K562 (cell line): ENCODE measurements at regions not wholly inside any gene's neighbourhood (a gene's known extent, or its start where the extent isn't known, plus 50 kb on each side); places are given as distances from the start of the nearest gene placed in this dataset.

ENCODE experiments used
- ATAC-seq: fragments of 200-7000 bp; cut with Tn5 transposase; 3 replicates; pipeline ENCODE4 v1.9.1; 2020; ENCODE audit warnings: moderate library complexity
- BruUV-seq: library from RNA; stranded (reverse); fragments of 400-500 nt; replicated peaks from 2 replicates; lab custom pipeline; 2021; lab: Mats Ljungman, UMichigan
- CTCF ChIA-PET: fragments of 300-600 bp; formaldehyde crosslinking; extraction: SDS; loops from one replicate; lab custom pipeline; 2021; ENCODE audit warnings: low intra/inter-chr PET ratio; lab: Yijun Ruan, JAX
- POLR2A ChIA-PET: fragments of 300-600, 350-650 bp; sonication (Branson Sonifier 250); formaldehyde crosslinking; extraction: SDS; loops from one replicate; lab custom pipeline; 2021; ENCODE audit warnings: antibody characterized with exemption, inconsistent platforms; lab: Yijun Ruan, JAX
- DNase-seq, 4 experiments: peaks; one replicate each; pipeline versions ENCODE4 v3.0.0 to v3.0.0-alpha.2; 2011 to 2018; ENCODE audit warnings: low spot score in 3 of 4, mixed read lengths in 3 of 4; ENCODE audit errors: extremely low read depth in 1 of 4
- FAIRE-seq: peaks from 2 replicates; lab custom pipeline; 2011; peaks lifted over from hg19 to GRCh38; lab: Jason Lieb, UNC
- H2AFZ ChIP-seq: 2 replicates; pipeline ENCODE4 v1.6.0; 2011; ENCODE audit warnings: low read depth, low read length, control low read depth, inconsistent platforms
- H3K27ac ChIP-seq: fragments of 200-600 bp; 3 replicates; pipeline ENCODE4 v1.8.0; 2011; ENCODE audit warnings: low read depth, mild to moderate bottlenecking, control low read depth, inconsistent platforms, low read length, moderate library complexity, mixed read lengths; ENCODE audit errors: extremely low read depth
- H3K27me3 ChIP-seq, 2 experiments: fragments of 300-600 bp in 1 of 2; 2 replicates in 1 of 2; 3 replicates in 1 of 2; pipeline versions ENCODE4 v1.6.0 to v1.8.0; 2011; ENCODE audit warnings: inconsistent platforms in 2 of 2, low read length in 2 of 2, mild to moderate bottlenecking in 1 of 2, mixed read lengths in 1 of 2, moderate library complexity in 1 of 2; ENCODE audit not compliant: control insufficient read depth in 2 of 2, insufficient read depth in 2 of 2
- H3K36me3 ChIP-seq: fragments of 300-600 bp; 3 replicates; pipeline ENCODE4 v1.8.0; 2011; ENCODE audit warnings: mild to moderate bottlenecking, low read length, inconsistent platforms; ENCODE audit not compliant: control insufficient read depth, insufficient read depth
- H3K4me1 ChIP-seq, 2 experiments: fragments of 200-600 bp in 1 of 2; replicated peaks in 1 of 2; 2 replicates in 1 of 2; 3 replicates in 1 of 2; pipeline versions ENCODE4 v1.5.1 to v1.8.0; 2011; ENCODE audit warnings: inconsistent platforms in 2 of 2, low read length in 2 of 2, mild to moderate bottlenecking in 1 of 2, mixed read lengths in 1 of 2, moderate library complexity in 1 of 2; ENCODE audit not compliant: control insufficient read depth in 2 of 2, insufficient read depth in 2 of 2
- H3K4me2 ChIP-seq: 2 replicates; pipeline ENCODE4 v1.6.1; 2011; ENCODE audit warnings: low read length, control low read depth, inconsistent platforms, mixed read lengths; ENCODE audit not compliant: insufficient read depth
- H3K4me3 ChIP-seq: fragments of 200-600 bp; sonication (generic), shearing (Covaris generic); 2 replicates; pipeline ENCODE4 v1.5.1; 2016; ENCODE audit warnings: control low read depth, inconsistent platforms
- H3K79me2 ChIP-seq: fragments of 200-600 bp; 3 replicates; pipeline ENCODE4 v1.8.0; 2011; ENCODE audit warnings: low read length, inconsistent platforms; ENCODE audit not compliant: control insufficient read depth, insufficient read depth
- H3K9ac ChIP-seq, 2 experiments: 2 replicates each; pipeline versions ENCODE4 v1.6.0 to v1.6.1; 2011; ENCODE audit warnings: low read depth in 2 of 2, low read length in 2 of 2, control low read depth in 1 of 2, inconsistent platforms in 1 of 2, mild to moderate bottlenecking in 1 of 2, mixed read lengths in 1 of 2; ENCODE audit not compliant: insufficient read depth in 1 of 2
- H3K9me1 ChIP-seq: one replicate; pipeline ENCODE4 v1.6.0; 2011; ENCODE audit warnings: inconsistent platforms, mild to moderate bottlenecking, low read length, moderate library complexity; ENCODE audit not compliant: control insufficient read depth, insufficient read depth
- H3K9me3 ChIP-seq: replicated peaks from 2 replicates; pipeline ENCODE4 v1.5.1; 2011; ENCODE audit warnings: low read depth, low read length, inconsistent platforms; ENCODE audit not compliant: control insufficient read depth, insufficient read depth
- H4K20me1 ChIP-seq: replicated peaks from 2 replicates; pipeline ENCODE4 v1.6.1; 2011; ENCODE audit warnings: low read length, inconsistent platforms, mixed read lengths; ENCODE audit not compliant: control insufficient read depth, insufficient read depth
- CXXC5 ChIP-seq: fragments of 250-450 bp; sonication (Bioruptor Pico); IDR thresholded peaks from 2 replicates; pipeline ENCODE4 v1.8.0; 2022; ENCODE audit warnings: inconsistent platforms, mild to moderate bottlenecking, moderate library complexity
- HMGN3 ChIP-seq: IDR thresholded peaks from 2 replicates; pipeline ENCODE4 v1.6.1; 2011; ENCODE audit warnings: borderline replicate concordance, low read depth, mild to moderate bottlenecking, mixed read lengths, low read length; ENCODE audit not compliant: insufficient read length; ENCODE audit errors: extremely low read depth
- MTF1 ChIP-seq: fragments of 250-450 bp; sonication (Bioruptor Pico); IDR thresholded peaks from 2 replicates; pipeline ENCODE4 v1.9.0; 2021; ENCODE audit warnings: moderate library complexity, mild to moderate bottlenecking, inconsistent platforms, borderline replicate concordance
- OTX1 ChIP-seq: fragments of 450-650 bp; formaldehyde crosslinking; IDR thresholded peaks from 2 replicates; pipeline ENCODE4 v1.4.0; 2022; ENCODE audit warnings: mild to moderate bottlenecking
- TBL1XR1 ChIP-seq, 2 experiments: IDR thresholded peaks; 2 replicates each; pipeline ENCODE4 v1.6.1; 2012; ENCODE audit warnings: improper control_type of control experiment in 2 of 2, low read length in 2 of 2, mild to moderate bottlenecking in 1 of 2
- ZNF644 ChIP-seq: fragments of 200-800 bp; sonication (Bioruptor generic); IDR thresholded peaks from 2 replicates; pipeline ENCODE4 v1.6.1; 2016; ENCODE audit warnings: low read depth, missing genetic modification characterization, missing compliant biosample characterization
- in situ Hi-C: fragments of 300-500 bp; cut with MboI; formaldehyde crosslinking; loops from 4 replicates; pipeline ENCODE4 v1.15.0; 2018; ENCODE audit warnings: inconsistent platforms, mixed read lengths
- intact Hi-C: fragments of 100-400 bp; cut with micrococcal nuclease; formaldehyde crosslinking; loops from 2 replicates; pipeline ENCODE4 v1.14.2; 2022
- TF ChIP-seq, protein P1 (sequence below): fragments of 450-650 bp; conservative IDR thresholded peaks from 2 replicates; pipeline ENCODE4 v1.6.1; 2016; ENCODE audit warnings: missing genetic modification characterization, low read depth, mild to moderate bottlenecking, control low read depth, missing compliant biosample characterization
- TF ChIP-seq, protein P2 (sequence below): fragments of 450-650 bp; IDR thresholded peaks from 2 replicates; pipeline ENCODE4 v1.6.1; 2014; ENCODE audit warnings: low read depth, mild to moderate bottlenecking, moderate library complexity, borderline replicate concordance
- TF ChIP-seq, protein P3 (sequence below): fragments of 250-450 bp; sonication (Bioruptor Pico); IDR thresholded peaks from 2 replicates; pipeline ENCODE4 v1.4.0; 2020; ENCODE audit warnings: borderline replicate concordance

DNA sequence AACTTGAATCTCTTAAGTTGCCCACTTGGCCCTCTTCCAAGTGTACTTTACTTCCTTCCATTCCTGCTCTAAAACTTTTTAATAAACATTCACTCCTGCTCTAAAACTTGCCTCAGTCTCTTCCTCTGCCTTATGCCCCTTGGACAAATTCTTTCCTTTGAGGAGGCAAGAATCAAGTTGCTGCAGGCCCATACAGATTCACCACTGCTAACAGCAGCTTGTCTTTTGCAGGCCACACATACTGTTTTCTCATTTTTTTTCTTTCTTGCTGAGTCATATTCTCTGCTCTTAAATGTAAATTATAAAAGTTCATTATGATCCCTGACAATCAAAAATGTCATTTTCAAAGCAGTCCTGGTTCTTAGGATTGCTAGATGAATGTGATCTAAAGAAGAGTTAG is 1820.8 kb upstream of the FLRT2 start:
- in situ Hi-C loops (no loop called here), intact Hi-C loops (no loop called here)
- no peaks in the 10 kb centered on the region for H3K27me3 ChIP-seq
- H3K27ac ChIP-seq, result no peak overlapping the region
- H3K9me1 ChIP-seq, result no peaks in the 10 kb centered on the region
- DNase-seq (no peak), FAIRE-seq (no peak), ATAC-seq (no peak)
- no peak overlapping the region for H3K4me3 ChIP-seq
- no peaks in the 10 kb centered on the region for H3K9me3 ChIP-seq
- no peak overlapping the region for H3K4me2 ChIP-seq
- TF ChIP-seq, protein P1, sequence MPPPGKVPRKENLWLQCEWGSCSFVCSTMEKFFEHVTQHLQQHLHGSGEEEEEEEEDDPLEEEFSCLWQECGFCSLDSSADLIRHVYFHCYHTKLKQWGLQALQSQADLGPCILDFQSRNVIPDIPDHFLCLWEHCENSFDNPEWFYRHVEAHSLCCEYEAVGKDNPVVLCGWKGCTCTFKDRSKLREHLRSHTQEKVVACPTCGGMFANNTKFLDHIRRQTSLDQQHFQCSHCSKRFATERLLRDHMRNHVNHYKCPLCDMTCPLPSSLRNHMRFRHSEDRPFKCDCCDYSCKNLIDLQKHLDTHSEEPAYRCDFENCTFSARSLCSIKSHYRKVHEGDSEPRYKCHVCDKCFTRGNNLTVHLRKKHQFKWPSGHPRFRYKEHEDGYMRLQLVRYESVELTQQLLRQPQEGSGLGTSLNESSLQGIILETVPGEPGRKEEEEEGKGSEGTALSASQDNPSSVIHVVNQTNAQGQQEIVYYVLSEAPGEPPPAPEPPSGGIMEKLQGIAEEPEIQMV, result no peak
- TF ChIP-seq HMGN3 (no peak), MTF1 (CRISPR knock-in tag) (no peak), ZNF644 (tag) (no peak), TBL1XR1 (IDR thresholded peaks at IDR 0.05; ENCODE audit: low read length in 2 of 2) (no peak), OTX1 (CRISPR knock-in tag) (no peak), CXXC5 (CRISPR knock-in tag) (no peak)
- TF ChIP-seq, protein P2, sequence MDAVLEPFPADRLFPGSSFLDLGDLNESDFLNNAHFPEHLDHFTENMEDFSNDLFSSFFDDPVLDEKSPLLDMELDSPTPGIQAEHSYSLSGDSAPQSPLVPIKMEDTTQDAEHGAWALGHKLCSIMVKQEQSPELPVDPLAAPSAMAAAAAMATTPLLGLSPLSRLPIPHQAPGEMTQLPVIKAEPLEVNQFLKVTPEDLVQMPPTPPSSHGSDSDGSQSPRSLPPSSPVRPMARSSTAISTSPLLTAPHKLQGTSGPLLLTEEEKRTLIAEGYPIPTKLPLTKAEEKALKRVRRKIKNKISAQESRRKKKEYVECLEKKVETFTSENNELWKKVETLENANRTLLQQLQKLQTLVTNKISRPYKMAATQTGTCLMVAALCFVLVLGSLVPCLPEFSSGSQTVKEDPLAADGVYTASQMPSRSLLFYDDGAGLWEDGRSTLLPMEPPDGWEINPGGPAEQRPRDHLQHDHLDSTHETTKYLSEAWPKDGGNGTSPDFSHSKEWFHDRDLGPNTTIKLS, result no peak
- TF ChIP-seq, protein P3, sequence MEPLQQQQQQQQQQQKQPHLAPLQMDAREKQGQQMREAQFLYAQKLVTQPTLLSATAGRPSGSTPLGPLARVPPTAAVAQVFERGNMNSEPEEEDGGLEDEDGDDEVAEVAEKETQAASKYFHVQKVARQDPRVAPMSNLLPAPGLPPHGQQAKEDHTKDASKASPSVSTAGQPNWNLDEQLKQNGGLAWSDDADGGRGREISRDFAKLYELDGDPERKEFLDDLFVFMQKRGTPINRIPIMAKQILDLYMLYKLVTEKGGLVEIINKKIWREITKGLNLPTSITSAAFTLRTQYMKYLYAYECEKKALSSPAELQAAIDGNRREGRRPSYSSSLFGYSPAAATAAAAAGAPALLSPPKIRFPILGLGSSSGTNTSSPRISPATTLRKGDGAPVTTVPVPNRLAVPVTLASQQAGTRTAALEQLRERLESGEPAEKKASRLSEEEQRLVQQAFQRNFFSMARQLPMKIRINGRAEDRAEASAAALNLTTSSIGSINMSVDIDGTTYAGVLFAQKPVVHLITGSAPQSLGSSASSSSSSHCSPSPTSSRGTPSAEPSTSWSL (CRISPR knock-in tag), result no peak
- no peaks in the 10 kb centered on the region for H3K79me2 ChIP-seq
- no peaks in the 10 kb centered on the region for H3K4me1 ChIP-seq
- no TSS peak for BruUV-seq
- ChIA-PET POLR2A (no interaction called here), CTCF (no interaction called here)
- H3K36me3 ChIP-seq, result no peaks in the 10 kb centered on the region
- H4K20me1 ChIP-seq, result no peaks in the 10 kb centered on the region
- H3K9ac ChIP-seq, result no peak overlapping the region
- H2AFZ ChIP-seq, result no peak overlapping the region
